ENCODE measurements at regions not wholly inside any gene's neighbourhood (a gene's known extent, or its start where the extent isn't known, plus 50 kb on each side); places are given as distances from the start of the nearest gene placed in this dataset.

- no peak for DNase-seq (ENCODE audit: low spot score)
These were observed 251.7 kb downstream of the WNT5A start for GRCh38 chr3:55235416-55235815.

- DNase-seq (ENCODE audit: low spot score), result no peak
These were observed 260.4 kb downstream of the WNT5A start for GRCh38 chr3:55226696-55227095.

- no peak for DNase-seq (ENCODE audit: low spot score)
These were observed 268.5 kb downstream of the WNT5A start for GRCh38 chr3:55218577-55218976.

DNA sequence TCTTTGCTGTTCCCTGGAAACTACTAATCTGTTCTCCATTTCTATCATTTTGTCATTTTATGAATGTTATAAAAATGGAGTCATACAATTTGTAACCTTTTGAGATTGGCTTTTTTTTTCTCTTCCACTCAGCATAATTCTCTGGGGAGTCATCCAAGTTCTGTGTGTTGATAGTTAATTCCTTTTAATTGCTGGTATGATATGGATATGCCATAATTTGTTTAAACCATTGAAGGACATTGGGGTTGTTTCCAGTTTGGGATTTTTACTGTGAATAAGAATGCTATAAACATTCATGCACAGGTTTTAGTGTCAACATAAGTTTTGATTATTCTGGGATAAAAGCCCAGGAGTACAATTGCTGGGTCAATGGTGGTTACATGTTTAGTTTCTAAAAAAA, 279.4 kb downstream of the WNT5A start:
- no peak for DNase-seq (ENCODE audit: low spot score)

DNA sequence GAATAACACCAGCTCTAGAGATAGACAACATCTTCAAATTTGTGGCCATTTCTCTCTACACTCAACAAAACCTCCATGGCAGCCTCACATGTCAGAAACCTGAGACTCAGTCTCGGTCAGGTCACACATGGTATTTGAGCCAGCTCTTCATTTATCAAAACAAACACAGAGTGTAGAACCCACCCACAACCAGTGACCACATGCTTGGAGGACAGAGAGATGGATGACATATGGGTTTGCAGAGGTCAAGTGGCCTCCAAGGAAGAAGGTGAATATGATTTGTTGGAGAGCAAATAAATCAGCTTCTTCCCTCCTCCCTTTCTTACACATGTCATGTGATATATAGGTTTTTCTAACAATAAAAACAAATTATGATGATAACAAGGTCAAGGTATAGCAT, 278.1 kb upstream of the LRTM1 start:
- DNase-seq (ENCODE audit: low spot score), result no peak

- no peak for DNase-seq (ENCODE audit: low spot score)
These were observed 276.6 kb upstream of the LRTM1 start for GRCh38 chr3:55204417-55204816.

GRCh38 chr3:55203546-55203945, 275.7 kb upstream of the LRTM1 start:
- no peak for DNase-seq (ENCODE audit: low spot score)

GRCh38 chr3:55203006-55203405, 275.1 kb upstream of the LRTM1 start:
- peak; percentile 36 for DNase-seq (ENCODE audit: low spot score)

- DNase-seq (ENCODE audit: low spot score), result peak; percentile 85
These were observed 274.5 kb upstream of the LRTM1 start for GRCh38 chr3:55202326-55202725.

GRCh38 chr3:55201779-55202178, 273.9 kb upstream of the LRTM1 start:
- no peak for DNase-seq (ENCODE audit: low spot score)

- DNase-seq (ENCODE audit: low spot score), result no peak
These were observed 273.0 kb upstream of the LRTM1 start for GRCh38 chr3:55200906-55201305.

DNA sequence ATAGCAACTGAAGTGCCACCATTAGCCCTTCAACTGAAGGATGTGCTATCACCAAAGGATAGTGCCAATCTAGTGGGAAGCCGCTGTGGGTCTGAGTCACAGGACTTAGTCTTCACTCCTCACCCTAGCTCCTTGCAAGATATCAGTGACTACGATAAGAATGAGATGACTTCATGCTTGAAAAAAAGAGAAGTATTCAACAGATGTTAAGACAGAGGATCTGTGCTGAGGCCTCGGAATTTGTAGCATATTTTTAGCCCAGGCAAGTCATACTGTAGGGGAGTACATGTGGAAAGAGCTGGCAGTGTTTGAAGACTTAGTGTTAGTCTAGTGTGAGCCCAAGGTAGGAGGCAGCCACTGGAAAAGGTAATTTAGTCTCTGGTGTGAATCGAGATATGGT, 270.7 kb upstream of the LRTM1 start:
- peak; percentile 84 for DNase-seq (ENCODE audit: low spot score)

DNA sequence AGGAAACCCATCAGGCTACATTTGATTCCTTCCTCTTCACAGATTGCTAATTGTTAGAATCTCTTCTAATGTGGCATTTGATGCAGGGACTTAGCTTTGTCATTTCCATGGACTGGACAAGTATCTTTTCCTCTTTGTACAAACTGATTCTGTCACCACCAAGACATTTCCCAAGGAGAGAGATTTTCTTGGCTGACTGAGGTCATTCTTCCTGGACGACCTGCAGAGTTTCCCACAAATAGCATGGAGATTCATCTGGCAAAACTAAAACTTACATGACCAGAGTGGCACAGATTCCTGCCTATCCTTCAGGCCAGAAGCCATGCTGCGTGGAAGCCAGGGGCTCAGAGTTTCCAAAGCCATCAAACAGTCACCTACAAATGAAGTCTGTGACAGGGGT, 269.2 kb upstream of the LRTM1 start:
- DNase-seq (ENCODE audit: low spot score), result no peak

- no peak for DNase-seq (ENCODE audit: low spot score)
These were observed 268.6 kb upstream of the LRTM1 start for GRCh38 chr3:55196495-55196894.

GRCh38 chr3:55194376-55194775, 266.5 kb upstream of the LRTM1 start:
- DNase-seq (ENCODE audit: low spot score), result no peak

DNA sequence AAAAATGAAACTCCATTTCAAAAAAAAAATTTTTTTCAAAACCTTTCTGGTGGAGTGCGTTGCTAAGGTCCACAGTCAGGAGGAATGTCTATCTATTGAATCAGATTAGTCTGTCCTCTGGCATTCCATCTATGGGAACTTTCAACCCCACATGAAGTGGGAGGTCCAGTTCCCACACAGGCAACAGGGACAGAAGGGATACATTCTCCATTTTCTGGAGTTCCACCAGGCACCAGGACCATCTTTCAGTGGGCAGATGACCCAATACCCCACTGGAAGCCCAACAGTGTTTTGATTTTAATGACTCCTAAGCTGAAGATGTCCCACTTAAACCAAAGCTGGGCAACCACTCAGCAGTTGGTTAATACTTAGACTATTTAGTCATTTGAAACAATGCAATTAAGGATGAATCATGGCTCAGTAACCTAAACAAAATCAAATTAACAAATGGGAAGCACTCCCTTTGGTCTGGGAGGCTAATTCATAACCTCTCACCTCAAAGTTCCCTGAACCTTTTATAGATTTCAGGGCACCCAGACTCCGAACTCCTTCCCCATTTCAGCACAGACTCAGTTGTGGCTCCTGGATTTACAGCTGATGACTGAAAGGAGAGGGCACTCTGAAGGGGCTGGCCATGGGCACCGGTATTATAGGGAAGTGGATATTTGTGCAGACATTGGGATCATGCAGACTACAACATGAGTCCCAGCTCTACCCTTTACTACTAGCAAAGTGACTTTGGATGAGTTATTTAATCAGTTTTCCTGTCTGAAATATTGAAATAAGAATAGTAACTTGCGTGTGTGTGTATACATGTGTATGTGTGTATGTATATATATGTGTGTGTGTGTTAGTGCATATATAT, 264.3 kb upstream of the LRTM1 start:
- peak; percentile 88 for DNase-seq (ENCODE audit: low spot score)

DNA sequence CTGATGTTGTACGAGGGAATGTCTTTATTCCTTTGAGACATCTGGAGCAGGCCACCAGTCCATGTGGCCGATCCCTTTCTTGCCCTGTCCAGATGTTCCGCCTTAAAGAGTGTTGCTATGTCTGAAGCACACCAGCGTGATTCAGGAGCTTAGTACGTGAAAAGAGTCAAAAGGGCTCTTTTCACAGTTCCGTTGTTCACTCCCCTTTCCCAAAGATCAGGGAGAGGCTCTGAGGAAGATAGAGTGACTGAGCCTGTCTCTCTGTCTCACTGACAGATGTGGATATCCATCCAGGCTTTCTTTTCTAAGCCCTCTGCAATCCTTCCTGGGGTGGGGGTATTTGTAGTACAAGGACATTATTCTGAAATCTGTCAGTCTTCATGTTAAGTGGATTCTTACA, 262.5 kb upstream of the LRTM1 start:
- DNase-seq (ENCODE audit: low spot score), result peak; percentile 67

DNA sequence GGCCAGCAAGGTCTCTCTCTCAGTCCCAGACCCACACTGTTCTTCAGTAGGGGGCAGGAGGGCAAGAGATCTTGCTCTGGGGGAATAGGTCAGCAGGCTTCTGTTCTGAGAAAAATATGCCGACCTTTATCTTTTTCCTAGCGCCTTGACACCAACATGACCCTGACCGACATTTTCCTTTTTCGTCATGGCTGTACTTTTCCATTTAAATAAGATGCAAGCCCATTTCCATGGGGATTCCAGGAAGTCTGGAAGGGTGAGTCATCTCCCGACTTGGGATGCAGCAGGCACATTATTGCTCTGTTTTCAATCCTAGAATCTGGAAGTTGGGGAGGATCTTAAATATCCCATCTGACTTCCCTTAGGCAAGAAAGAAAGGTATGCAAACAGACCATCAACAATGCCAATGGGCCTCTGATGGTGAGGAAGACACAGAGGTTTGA, 261.5 kb upstream of the LRTM1 start:
- peak; percentile 47 for DNase-seq (ENCODE audit: low spot score)

DNA sequence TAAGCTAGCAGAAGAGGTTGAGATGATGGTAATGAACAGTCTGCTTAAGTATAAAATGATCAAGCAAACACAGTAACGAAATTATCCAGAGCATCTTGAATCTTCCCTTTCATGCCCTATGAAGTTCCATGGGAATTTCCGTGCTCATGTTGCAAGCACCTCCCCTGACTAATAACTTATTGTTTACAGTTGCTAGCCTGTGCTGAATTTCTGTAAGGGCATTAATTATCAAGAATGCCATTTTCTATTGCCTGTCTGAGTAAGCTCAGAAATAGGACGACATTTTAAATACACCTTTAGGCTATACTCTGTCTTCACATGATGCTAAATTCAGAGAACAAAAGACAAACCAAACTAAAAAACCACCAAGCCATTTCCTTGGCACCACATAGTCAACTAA, 257.5 kb upstream of the LRTM1 start:
- DNase-seq (ENCODE audit: low spot score), result no peak

DNA sequence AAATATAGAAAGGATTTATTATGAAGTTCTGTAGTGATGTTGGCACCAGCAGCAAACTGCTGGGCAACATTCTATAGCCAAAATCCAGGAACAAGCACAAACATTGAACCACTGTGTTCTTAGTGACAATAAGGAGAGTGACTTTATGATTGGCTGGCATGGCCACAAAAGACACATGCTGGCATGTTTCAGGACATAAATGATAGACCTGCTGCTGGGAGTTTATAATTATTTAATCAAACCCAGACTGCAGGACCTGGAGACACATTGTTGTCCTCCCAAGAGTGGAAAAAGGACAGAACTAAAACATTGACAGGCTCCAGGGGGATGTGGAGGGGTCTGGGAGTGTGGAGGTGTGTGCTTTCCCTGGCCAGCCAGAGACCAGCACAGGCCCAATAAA, 255.3 kb upstream of the LRTM1 start:
- DNase-seq (ENCODE audit: low spot score), result no peak

GRCh38 chr3:55180936-55181535, 253.2 kb upstream of the LRTM1 start:
- DNase-seq (ENCODE audit: low spot score), result peak; percentile 51

DNA sequence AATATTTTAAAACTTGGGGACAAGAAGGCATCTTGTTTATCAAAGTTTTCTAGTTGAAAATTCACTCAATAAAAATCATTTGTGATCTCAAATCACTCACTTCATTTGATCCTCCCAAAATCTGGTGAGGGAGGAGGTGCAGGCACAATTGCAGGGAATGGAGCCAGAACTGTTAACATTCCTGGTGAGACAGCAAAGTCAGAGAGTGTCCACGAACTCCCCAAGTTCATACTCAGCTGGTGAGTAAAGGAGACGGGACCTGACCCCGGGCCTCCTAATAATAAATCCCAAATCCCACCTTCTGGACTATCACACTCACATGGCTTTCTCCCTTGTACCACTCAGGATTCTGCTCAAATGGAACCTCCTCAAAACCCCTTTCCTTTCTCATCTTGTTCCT, 252.3 kb upstream of the LRTM1 start:
- DNase-seq (ENCODE audit: low spot score), result peak; percentile 62

- no peak for DNase-seq (ENCODE audit: low spot score)
These were observed 250.5 kb upstream of the LRTM1 start for GRCh38 chr3:55178336-55178735.

DNA sequence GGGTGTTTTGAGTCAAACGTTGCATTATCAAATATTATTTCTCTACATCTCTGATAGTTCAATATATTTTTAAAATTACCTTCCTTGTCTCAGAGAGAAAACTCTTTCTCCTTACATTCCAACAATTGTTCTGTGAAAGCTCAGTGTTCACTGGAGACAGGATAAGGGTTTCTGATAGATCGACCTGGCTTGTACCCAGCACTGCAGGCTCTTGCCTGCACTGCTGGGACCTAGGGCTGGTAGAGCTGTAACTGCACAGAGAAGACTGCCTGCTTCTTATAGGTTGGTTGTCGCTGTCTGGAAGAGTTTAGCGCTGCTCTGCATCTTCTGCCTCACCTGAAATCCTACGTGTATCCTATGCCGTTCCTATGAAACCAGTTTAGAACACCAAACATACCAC, 249.9 kb upstream of the LRTM1 start:
- DNase-seq (ENCODE audit: low spot score), result no peak
